Natural killer cell treated with Interleukin-12 subunit alpha and Interleukin-12 subunit beta and Interleukin-15 and Interleukin-18, amount 100 ng/mL, for 72 hours (primary cell): ENCODE measurements at regions not wholly inside any gene's neighbourhood (a gene's known extent, or its start where the extent isn't known, plus 50 kb on each side); places are given as distances from the start of the nearest gene placed in this dataset.

Source experiments
- ATAC-seq, 2 donors: fragments of 150-1000 bp; cut with Tn5 transposase in 1 of 2; sonication (Bioruptor Pico), chemical (Tn5 transposase) in 1 of 2; 2 replicates each; pipeline ENCODE4 v1.10.0; 2021
- DNase-seq: peaks from one replicate; pipeline ENCODE4 v3.0.0; 2022; ENCODE audit warnings: low spot score
- H3K27ac Mint-ChIP-seq, 2 donors: 1 replicate in 1 of 2; 2 replicates in 1 of 2; pipeline ENCODE4 v1.8.0; 2022; ENCODE audit warnings: mixed read lengths in 2 of 2, mild to moderate bottlenecking in 1 of 2, moderate library complexity in 1 of 2
- H3K27me3 Mint-ChIP-seq, 2 donors: 1 replicate in 1 of 2; 2 replicates in 1 of 2; pipeline ENCODE4 v1.8.0; 2022; ENCODE audit warnings: mixed read lengths in 2 of 2
- H3K36me3 Mint-ChIP-seq: one replicate; pipeline ENCODE4 v1.8.0; 2022; ENCODE audit warnings: mixed read lengths
- H3K4me1 Mint-ChIP-seq, 2 donors: 1 replicate in 1 of 2; 2 replicates in 1 of 2; pipeline ENCODE4 v1.8.0; 2022; ENCODE audit warnings: low read depth in 2 of 2, mixed read lengths in 2 of 2, mild to moderate bottlenecking in 1 of 2
- H3K4me3 Mint-ChIP-seq: one replicate; pipeline ENCODE4 v1.8.0; 2022; ENCODE audit warnings: mixed read lengths
- H3K9me3 Mint-ChIP-seq: 2 replicates; pipeline ENCODE4 v1.8.0; 2022; ENCODE audit warnings: mixed read lengths

DNA sequence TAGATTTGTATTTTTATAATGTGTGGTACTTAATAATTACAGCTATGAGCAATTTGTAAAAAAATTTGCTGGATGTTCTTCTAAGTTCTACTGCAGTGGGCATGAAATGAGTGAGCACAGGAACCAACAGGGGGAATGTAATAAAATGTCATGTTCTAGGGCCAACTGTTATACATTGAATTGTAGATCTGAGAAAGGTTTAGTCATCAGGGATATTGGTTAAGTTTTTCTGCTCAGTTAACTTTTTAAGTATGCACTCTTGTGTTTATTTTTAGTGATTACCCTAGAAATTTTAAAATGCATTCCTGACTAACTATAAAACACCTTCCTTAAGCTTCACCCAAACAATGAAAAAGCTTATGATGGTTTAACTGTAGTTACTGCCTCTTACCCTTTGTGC, 101.8 kb downstream of the CAND1 start:
- Mint-ChIP-seq H3K27ac (no peak overlapping the region), H3K4me3 (no peak overlapping the region), H3K27me3 (peaks cover 5 to 8% of the 10 kb centered on the region in 2 donors), H3K4me1 (no peaks in the 10 kb centered on the region), H3K36me3 (peaks cover 8% of the 10 kb centered on the region), H3K9me3 (no peaks in the 10 kb centered on the region)
- ATAC-seq (no peak), DNase-seq (no peak)

- H3K27me3 Mint-ChIP-seq: peaks cover 5 to 6% of the 10 kb centered on the region in 2 donors
- no peaks in the 10 kb centered on the region for H3K9me3 Mint-ChIP-seq
- no peak for DNase-seq
- H3K27ac Mint-ChIP-seq: no peak overlapping the region
- H3K36me3 Mint-ChIP-seq: peaks cover 5% of the 10 kb centered on the region
- H3K4me1 Mint-ChIP-seq: no peaks in the 10 kb centered on the region
- ATAC-seq: no peak
- H3K4me3 Mint-ChIP-seq: no peak overlapping the region
Measured at GRCh38 chr12:67377021-67377420, 107.9 kb downstream of the CAND1 start.

GRCh38 chr12:67377541-67377940, 108.4 kb downstream of the CAND1 start:
- DNase-seq: no peak
- Mint-ChIP-seq H3K27me3 (peaks cover under 1 to 5% of the 10 kb centered on the region in 2 donors), H3K4me3 (no peak overlapping the region), H3K9me3 (no peaks in the 10 kb centered on the region), H3K36me3 (peaks cover under 1% of the 10 kb centered on the region), H3K4me1 (no peaks in the 10 kb centered on the region), H3K27ac (no peak overlapping the region)
- no peak for ATAC-seq

GRCh38 chr12:67382241-67382871, 113.2 kb downstream of the CAND1 start:
- H3K9me3 Mint-ChIP-seq: no peaks in the 10 kb centered on the region
- no peaks in the 10 kb centered on the region for H3K4me1 Mint-ChIP-seq
- ATAC-seq (no peak), DNase-seq (no peak)
- H3K27me3 Mint-ChIP-seq: peaks cover 0 to 3% of the 10 kb centered on the region in 2 donors
- H3K36me3 Mint-ChIP-seq: no peaks in the 10 kb centered on the region
- H3K27ac Mint-ChIP-seq: no peak overlapping the region
- no peak overlapping the region for H3K4me3 Mint-ChIP-seq

DNA sequence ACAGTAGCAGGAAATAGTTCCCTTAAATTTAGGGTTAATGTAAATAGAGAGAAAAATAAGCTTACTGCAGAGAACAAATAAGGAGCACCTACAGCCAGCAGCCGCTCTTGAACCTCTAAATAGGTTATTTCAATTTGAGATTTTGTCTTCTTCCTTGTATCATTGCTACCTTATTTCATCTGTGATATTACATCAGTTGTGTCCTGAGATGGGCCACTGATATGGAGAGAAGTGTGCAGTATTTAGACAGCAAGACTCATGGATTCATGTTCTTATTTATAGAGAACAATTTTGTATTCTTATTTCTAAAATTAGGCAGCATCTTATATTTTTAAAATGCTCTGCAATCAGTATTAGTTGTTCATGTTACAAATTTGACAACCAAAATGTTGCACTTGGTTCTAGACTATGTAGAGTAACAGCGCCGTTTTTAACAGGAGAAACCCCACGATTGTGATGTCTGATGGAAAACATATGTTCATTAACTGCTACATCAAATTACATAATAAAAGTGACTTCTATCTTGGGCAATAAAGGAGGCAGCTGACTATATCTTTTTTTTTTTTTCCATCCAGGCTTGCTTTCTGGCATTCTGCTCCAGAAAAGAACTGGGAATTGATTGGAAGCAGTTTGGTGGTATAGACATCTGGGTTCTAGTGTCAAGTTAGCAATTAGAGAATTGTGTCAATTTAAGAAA, 117.9 kb downstream of the CAND1 start:
- no peaks in the 10 kb centered on the region for H3K9me3 Mint-ChIP-seq
- H3K4me1 Mint-ChIP-seq: no peaks in the 10 kb centered on the region
- no peaks in the 10 kb centered on the region for H3K27me3 Mint-ChIP-seq

GRCh38 chr12:67388331-67389138, 119.4 kb downstream of the CAND1 start:
- Mint-ChIP-seq H3K9me3 (no peaks in the 10 kb centered on the region), H3K36me3 (peaks cover 4% of the 10 kb centered on the region), H3K27me3 (no peaks in the 10 kb centered on the region), H3K4me1 (no peaks in the 10 kb centered on the region), H3K4me3 (no peak overlapping the region), H3K27ac (no peak overlapping the region)
- no peak for DNase-seq
- no peak for ATAC-seq

More for the DNA sequence above, 117.9 kb downstream of the CAND1 start:
- no peak for DNase-seq
- Mint-ChIP-seq H3K4me3 (no peak overlapping the region), H3K36me3 (peaks cover 4% of the 10 kb centered on the region), H3K27ac (no peak overlapping the region)
- no peak for ATAC-seq

GRCh38 chr12:67390273-67390672, 121.1 kb downstream of the CAND1 start:
- Mint-ChIP-seq H3K27ac (no peak overlapping the region), H3K9me3 (no peaks in the 10 kb centered on the region), H3K36me3 (peaks cover 4% of the 10 kb centered on the region), H3K27me3 (peaks cover 2 to 5% of the 10 kb centered on the region in 2 donors), H3K4me3 (no peak overlapping the region), H3K4me1 (no peaks in the 10 kb centered on the region)
- no peak for DNase-seq
- ATAC-seq: no peak

- ATAC-seq (no peak), DNase-seq (no peak)
- Mint-ChIP-seq H3K36me3 (peaks cover 4% of the 10 kb centered on the region), H3K9me3 (no peaks in the 10 kb centered on the region), H3K27ac (no peak overlapping the region), H3K4me3 (no peak overlapping the region), H3K4me1 (no peaks in the 10 kb centered on the region), H3K27me3 (peaks cover 2 to 9% of the 10 kb centered on the region in 2 donors)
Measured at GRCh38 chr12:67391034-67391433, 121.9 kb downstream of the CAND1 start.

- DNase-seq (no peak), ATAC-seq (no peak)
- H3K9me3 Mint-ChIP-seq: no peaks in the 10 kb centered on the region
- peaks cover 4% of the 10 kb centered on the region for H3K36me3 Mint-ChIP-seq
- no peak overlapping the region for H3K4me3 Mint-ChIP-seq
- peaks cover 2 to 9% of the 10 kb centered on the region in 2 donors for H3K27me3 Mint-ChIP-seq
- H3K4me1 Mint-ChIP-seq: no peaks in the 10 kb centered on the region
- H3K27ac Mint-ChIP-seq: no peak overlapping the region
Measured at GRCh38 chr12:67391656-67392055, 122.5 kb downstream of the CAND1 start.

DNA sequence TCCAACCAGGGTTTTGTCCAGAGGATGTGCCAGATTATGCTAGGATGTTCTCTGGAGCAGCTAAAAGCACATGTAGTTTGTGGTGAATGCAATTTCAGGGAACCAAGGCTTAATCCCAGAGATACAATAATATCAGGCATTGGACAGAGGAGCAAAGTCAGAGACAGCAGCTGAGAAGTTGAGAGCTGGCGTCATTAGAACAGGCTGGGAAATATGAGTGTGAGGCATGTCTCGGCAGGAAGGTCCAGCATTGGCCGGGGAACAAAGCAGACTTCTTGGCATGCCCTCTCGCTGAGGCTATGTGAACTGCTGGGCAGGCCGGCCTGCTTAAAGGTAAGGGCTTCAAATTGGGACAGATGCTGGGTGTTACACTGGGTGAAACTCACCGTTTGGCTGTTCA, 125.4 kb downstream of the CAND1 start:
- no peak overlapping the region for H3K4me3 Mint-ChIP-seq
- no peak overlapping the region for H3K27ac Mint-ChIP-seq
- ATAC-seq (no peak), DNase-seq (no peak)
- peaks cover 4% of the 10 kb centered on the region for H3K36me3 Mint-ChIP-seq
- H3K9me3 Mint-ChIP-seq: no peaks in the 10 kb centered on the region
- H3K4me1 Mint-ChIP-seq: no peaks in the 10 kb centered on the region
- peaks cover 6 to 9% of the 10 kb centered on the region in 2 donors for H3K27me3 Mint-ChIP-seq

GRCh38 chr12:67400742-67401141, 131.6 kb downstream of the CAND1 start:
- Mint-ChIP-seq H3K9me3 (no peaks in the 10 kb centered on the region), H3K4me3 (no peak overlapping the region), H3K36me3 (peaks cover 5% of the 10 kb centered on the region), H3K4me1 (no peaks in the 10 kb centered on the region), H3K27ac (no peak overlapping the region), H3K27me3 (peaks cover 0 to 6% of the 10 kb centered on the region in 2 donors)
- ATAC-seq: no peak
- no peak for DNase-seq

- no peak overlapping the region for H3K4me3 Mint-ChIP-seq
- H3K4me1 Mint-ChIP-seq: no peaks in the 10 kb centered on the region
- DNase-seq (no peak), ATAC-seq (no peak)
- H3K9me3 Mint-ChIP-seq: peaks cover 10% of the 10 kb centered on the region
- no peak overlapping the region for H3K27ac Mint-ChIP-seq
- peaks cover 17% of the 10 kb centered on the region for H3K36me3 Mint-ChIP-seq
- H3K27me3 Mint-ChIP-seq: peaks cover 7 to 8% of the 10 kb centered on the region in 2 donors
Measured at GRCh38 chr12:67410246-67410645, 141.1 kb downstream of the CAND1 start.

- peaks cover 7 to 8% of the 10 kb centered on the region in 2 donors for H3K27me3 Mint-ChIP-seq
Measured at GRCh38 chr12:67410667-67411067, 141.5 kb downstream of the CAND1 start.

GRCh38 chr12:67411562-67411961, 142.4 kb downstream of the CAND1 start:
- no peak overlapping the region for H3K27ac Mint-ChIP-seq
- no peaks in the 10 kb centered on the region for H3K4me1 Mint-ChIP-seq
- H3K9me3 Mint-ChIP-seq: peaks cover 5% of the 10 kb centered on the region
- peaks cover 0 to 4% of the 10 kb centered on the region in 2 donors for H3K27me3 Mint-ChIP-seq
- DNase-seq (no peak), ATAC-seq (no peak)
- H3K4me3 Mint-ChIP-seq: no peak overlapping the region
- H3K36me3 Mint-ChIP-seq: peaks cover 4% of the 10 kb centered on the region

More at GRCh38 chr12:67410667-67411067, 141.5 kb downstream of the CAND1 start:
- peaks cover 10% of the 10 kb centered on the region for H3K9me3 Mint-ChIP-seq
- H3K27ac Mint-ChIP-seq: no peak overlapping the region
- no peak overlapping the region for H3K4me3 Mint-ChIP-seq
- ATAC-seq (no peak), DNase-seq (no peak)
- peaks cover 13% of the 10 kb centered on the region for H3K36me3 Mint-ChIP-seq
- no peaks in the 10 kb centered on the region for H3K4me1 Mint-ChIP-seq
